Liver (tissue), 8 donors: ENCODE measurements at regions not wholly inside any gene's neighbourhood (a gene's known extent, or its start where the extent isn't known, plus 50 kb on each side); places are given as distances from the start of the nearest gene placed in this dataset.

Source experiments
- DNase-seq: peaks from one replicate; pipeline ENCODE4 v3.0.0-alpha.2; 2017; ENCODE audit warnings: low spot score
- H3K27ac ChIP-seq, 2 donors: one replicate each; pipeline ENCODE4 v1.7.0; 2013; ENCODE audit warnings: inconsistent platforms in 2 of 2, low read length in 2 of 2, control low read depth in 1 of 2, low read depth in 1 of 2, mild to moderate bottlenecking in 1 of 2
- H3K27me3 ChIP-seq, 4 donors: one replicate each; pipeline versions ENCODE4 v1.6.1 to v1.7.0; 2013; ENCODE audit warnings: low read length in 3 of 4, inconsistent platforms in 1 of 4, mild to moderate bottlenecking in 1 of 4, moderate library complexity in 1 of 4; ENCODE audit not compliant: control insufficient read depth in 4 of 4, insufficient read depth in 4 of 4
- H3K36me3 ChIP-seq, 4 donors: one replicate each; pipeline versions ENCODE4 v1.6.1 to v1.7.0; 2013; ENCODE audit warnings: low read length in 3 of 4, mild to moderate bottlenecking in 3 of 4, low read depth in 1 of 4, moderate library complexity in 1 of 4; ENCODE audit not compliant: control insufficient read depth in 4 of 4, insufficient read depth in 3 of 4
- H3K4me1 ChIP-seq, 4 donors: one replicate each; pipeline versions ENCODE4 v1.6.1 to v1.7.0; 2013; ENCODE audit warnings: low read length in 3 of 4, mild to moderate bottlenecking in 3 of 4, moderate library complexity in 1 of 4; ENCODE audit not compliant: control insufficient read depth in 4 of 4, insufficient read depth in 4 of 4
- H3K4me3 ChIP-seq, 3 donors: one replicate each; pipeline versions ENCODE4 v1.6.1 to v1.7.0; 2013; ENCODE audit warnings: low read length in 3 of 3, control low read depth in 1 of 3, low read depth in 1 of 3, mild to moderate bottlenecking in 1 of 3
- H3K9ac ChIP-seq, 2 donors: one replicate each; pipeline ENCODE4 v1.7.0; 2013; ENCODE audit warnings: low read length in 2 of 2, mild to moderate bottlenecking in 2 of 2, moderate library complexity in 2 of 2, control low read depth in 1 of 2, low read depth in 1 of 2
- H3K9me3 ChIP-seq, 4 donors: one replicate each; pipeline versions ENCODE4 v1.6.1 to v1.7.0; 2013; ENCODE audit warnings: low read length in 3 of 4; ENCODE audit not compliant: control insufficient read depth in 4 of 4
- ATF3 ChIP-seq: IDR thresholded peaks from 2 replicates; pipeline ENCODE4 v1.6.1; 2016; ENCODE audit warnings: antibody characterized with exemption
- CTCF ChIP-seq: fragments of 150-350 bp; IDR thresholded peaks from 2 replicates; pipeline ENCODE4 v1.5.1; 2017; ENCODE audit warnings: improper control_type of control experiment, low read depth, low read length; ENCODE audit not compliant: missing input control
- EGR1 ChIP-seq, 2 donors: IDR thresholded peaks; 2 replicates each; pipeline ENCODE4 v1.6.1; 2016 to 2018; ENCODE audit warnings: antibody characterized with exemption in 2 of 2, low read depth in 2 of 2
- FOXA1 ChIP-seq: IDR thresholded peaks from 2 replicates; pipeline ENCODE4 v1.6.1; 2016; ENCODE audit warnings: antibody characterized with exemption
- FOXA2 ChIP-seq: IDR thresholded peaks from 2 replicates; pipeline ENCODE4 v1.6.1; 2016; ENCODE audit warnings: antibody characterized with exemption
- GABPA ChIP-seq, 2 donors: IDR thresholded peaks in 1 of 2; conservative IDR thresholded peaks in 1 of 2; 2 replicates each; pipeline ENCODE4 v1.6.1; 2016; ENCODE audit warnings: antibody characterized with exemption in 2 of 2, mild to moderate bottlenecking in 1 of 2, moderate library complexity in 1 of 2
- HNF4A ChIP-seq, 2 donors: conservative IDR thresholded peaks; 2 replicates each; pipeline ENCODE4 v1.6.1; 2016; ENCODE audit warnings: antibody characterized with exemption in 2 of 2, mild to moderate bottlenecking in 2 of 2
- HNF4G ChIP-seq: IDR thresholded peaks from 2 replicates; pipeline ENCODE4 v1.6.1; 2016; ENCODE audit warnings: antibody characterized with exemption
- JUND ChIP-seq, 2 donors: IDR thresholded peaks; 2 replicates each; pipeline ENCODE4 v1.6.1; 2016; ENCODE audit warnings: antibody characterized with exemption in 2 of 2
- NR2F2 ChIP-seq: IDR thresholded peaks from 2 replicates; pipeline ENCODE4 v1.6.1; 2016; ENCODE audit warnings: antibody characterized with exemption
- RAD21 ChIP-seq, 2 donors: IDR thresholded peaks; 2 replicates each; pipeline ENCODE4 v1.6.1; 2016; ENCODE audit warnings: antibody characterized with exemption in 2 of 2, mild to moderate bottlenecking in 2 of 2
- REST ChIP-seq: IDR thresholded peaks from 2 replicates; pipeline ENCODE4 v1.6.1; 2016; ENCODE audit warnings: antibody characterized with exemption, mild to moderate bottlenecking
- RXRA ChIP-seq, 2 donors: IDR thresholded peaks; 2 replicates each; pipeline ENCODE4 v1.6.1; 2017 to 2018; ENCODE audit warnings: antibody characterized with exemption in 2 of 2, mild to moderate bottlenecking in 1 of 2
- SP1 ChIP-seq: IDR thresholded peaks from 2 replicates; pipeline ENCODE4 v1.6.1; 2018; ENCODE audit warnings: antibody characterized with exemption, mild to moderate bottlenecking
- TAF1 ChIP-seq: conservative IDR thresholded peaks from 2 replicates; pipeline ENCODE4 v1.6.1; 2016; ENCODE audit warnings: antibody characterized with exemption, mild to moderate bottlenecking
- YY1 ChIP-seq: IDR thresholded peaks from 2 replicates; pipeline ENCODE4 v1.6.1; 2016; ENCODE audit warnings: antibody characterized with exemption, mild to moderate bottlenecking
- ZBTB33 ChIP-seq: IDR thresholded peaks from 2 replicates; pipeline ENCODE4 v1.6.1; 2016; ENCODE audit warnings: antibody characterized with exemption
- whole genome bisulfite sequencing: extraction: QIAGEN DNeasy Blood & Tissue Kit; methylation state at CpG from one replicate; pipeline ENCODE4 v1.1.7; 2013; 5-methylcytosine and 5-hydroxymethylcytosine counted together
- donor health status: healthy.
- donor health status: healthy.
- donor health status: healthy.
- donor health status: healthy.
- donor health status: healthy.

GRCh38 chr16:26951950-26952349 is 114.8 kb upstream of the C16orf82 start:
- TF ChIP-seq TAF1 (no peak), ZBTB33 (no peak), RXRA (IDR thresholded peaks at IDR 0.05) (no peak), EGR1 (IDR thresholded peaks at IDR 0.05; ENCODE audit: low read depth in 2 of 2) (no peak), ATF3 (no peak)
- no peak overlapping the region for H3K27ac ChIP-seq
- no peaks in the 10 kb centered on the region for H3K9me3 ChIP-seq
- no peak for DNase-seq
- H3K36me3 ChIP-seq = no peaks in the 10 kb centered on the region
- H3K27me3 ChIP-seq = peaks cover 0 to 10% (median 0%) of the 10 kb centered on the region in 4 donors
- H3K4me3 ChIP-seq = no peak overlapping the region
- 29% methylated on average over 9 of the region's 9 CpGs for WGBS
- no peak overlapping the region for H3K9ac ChIP-seq
- H3K4me1 ChIP-seq = no peaks in the 10 kb centered on the region

- H3K4me1 ChIP-seq = no peaks in the 10 kb centered on the region
- peaks cover 0 to 10% (median 0%) of the 10 kb centered on the region in 4 donors for H3K27me3 ChIP-seq
- H3K4me3 ChIP-seq = no peak overlapping the region
- no peak overlapping the region for H3K9ac ChIP-seq
- no peak for DNase-seq
- no peaks in the 10 kb centered on the region for H3K36me3 ChIP-seq
- no peak overlapping the region for H3K27ac ChIP-seq
- TF ChIP-seq ZBTB33 (no peak), TAF1 (no peak), RXRA (IDR thresholded peaks at IDR 0.05) (no peak), FOXA2 (no peak), GABPA (IDR thresholded peaks at IDR 0.05 in 1 of 2, conservative IDR thresholded peaks at IDR 0.05 in 1 of 2) (no peak), CTCF (no peak), REST (no peak), JUND (IDR thresholded peaks at IDR 0.05) (no peak), SP1 (no peak), HNF4A (conservative IDR thresholded peaks at IDR 0.05) (no peak), RAD21 (IDR thresholded peaks at IDR 0.05) (no peak), HNF4G (no peak), NR2F2 (no peak), FOXA1 (no peak), EGR1 (IDR thresholded peaks at IDR 0.05; ENCODE audit: low read depth in 2 of 2) (no peak), YY1 (no peak)
- no peaks in the 10 kb centered on the region for H3K9me3 ChIP-seq
- 95% methylated on average over 1 of the region's 1 CpG for WGBS
Observed at GRCh38 chr16:26952411-26952810, 114.3 kb upstream of the C16orf82 start.
